ENCODE measurements at regions not wholly inside any gene's neighbourhood (a gene's known extent, or its start where the extent isn't known, plus 50 kb on each side); places are given as distances from the start of the nearest gene placed in this dataset.
"Not testable (repeated sequence)": the region's sequence is repeated elsewhere in the genome, so short reads cannot be mapped to it uniquely, and the experiment has no call there.

DNA sequence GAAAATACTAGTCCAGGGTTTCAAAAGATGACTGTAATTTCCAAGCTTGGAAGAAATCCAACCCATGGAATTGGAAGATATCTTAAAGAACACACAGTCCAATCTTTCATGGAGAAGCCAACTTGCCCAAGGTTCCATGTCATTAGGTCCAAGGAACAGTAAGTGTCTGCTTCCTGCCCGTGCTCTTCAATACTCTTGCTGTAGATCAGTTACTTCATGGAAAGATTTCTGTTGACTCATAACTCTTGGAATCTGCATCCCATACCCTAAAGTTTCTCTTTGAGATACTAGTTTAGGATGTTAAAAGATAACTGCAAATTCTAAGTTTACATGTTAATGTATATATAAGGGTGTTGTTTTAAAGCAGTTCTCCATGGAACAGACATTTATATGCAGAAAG lies 127.9 kb upstream of the SLC13A1 start:
- in situ Hi-C loops (cut with HindIII; ENCODE audit: low sequenced_read_pairs) = no loop called here

DNA sequence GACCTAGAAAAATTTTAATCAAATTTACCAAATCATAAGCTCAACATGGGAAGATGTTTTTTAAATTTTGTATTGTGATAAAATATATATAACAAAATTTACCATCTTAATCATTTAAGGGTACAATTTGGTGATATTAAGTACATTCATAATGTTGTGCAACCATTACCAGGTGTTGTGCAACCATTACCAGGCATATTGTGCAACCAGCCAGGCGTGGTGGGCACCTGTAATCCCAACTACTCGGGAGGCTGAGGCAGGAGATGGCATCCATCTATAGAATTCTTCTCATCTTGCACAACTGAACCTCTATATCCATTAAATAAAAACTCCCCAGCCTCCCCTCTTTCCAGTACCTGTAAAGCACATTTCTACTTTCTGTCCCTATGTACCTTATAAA lies 124.5 kb upstream of the SLC13A1 start:
- in situ Hi-C loops (cut with HindIII; ENCODE audit: low sequenced_read_pairs) = no loop called here

- in situ Hi-C loops (cut with HindIII; ENCODE audit: low sequenced_read_pairs) = no loop called here
These were observed 123.9 kb upstream of the SLC13A1 start for GRCh38 chr7:123323689-123324088.

DNA sequence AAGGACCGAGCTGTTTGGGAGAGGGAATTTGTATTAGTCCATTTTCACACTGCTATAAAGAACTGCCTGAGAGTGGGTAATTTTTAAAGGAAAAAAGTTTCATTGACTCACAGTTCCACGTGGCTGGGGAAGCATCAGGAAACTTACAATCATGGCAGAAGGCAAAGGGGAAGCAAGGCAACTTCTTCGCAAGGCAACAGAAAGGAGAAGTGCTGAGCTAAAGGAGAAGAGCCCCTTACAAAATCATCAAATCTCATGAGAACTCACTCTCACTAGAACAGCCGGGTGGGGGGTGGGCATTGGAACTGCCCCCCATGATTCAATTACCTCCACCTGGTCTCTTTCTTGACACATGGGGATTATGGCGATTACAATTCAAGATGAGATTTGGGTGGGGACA lies 121.8 kb upstream of the SLC13A1 start:
- in situ Hi-C loops (cut with HindIII; ENCODE audit: low sequenced_read_pairs) = not testable (repeated sequence)

- in situ Hi-C loops (cut with HindIII; ENCODE audit: low sequenced_read_pairs) = no loop called here
These were observed 120.1 kb upstream of the SLC13A1 start for GRCh38 chr7:123319911-123320310.

DNA sequence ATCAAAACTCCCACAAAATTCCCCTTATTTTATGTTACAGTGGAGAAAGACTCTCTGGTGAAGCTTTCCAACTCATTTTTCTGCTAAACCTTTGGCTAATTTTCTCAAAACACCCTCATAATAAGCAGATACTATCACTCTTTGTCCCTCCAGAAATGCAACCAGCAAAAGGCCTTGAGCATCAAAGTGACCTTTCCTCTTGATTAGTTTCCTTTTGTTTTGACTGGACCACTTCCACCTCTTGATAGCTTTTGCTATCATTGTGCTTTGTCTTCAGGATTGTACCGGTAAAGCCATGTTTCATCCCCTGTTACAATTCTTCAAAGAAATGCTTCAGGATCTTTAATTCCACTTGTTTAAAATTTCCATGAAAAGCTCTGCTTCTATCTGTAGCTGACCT lies 115.1 kb upstream of the SLC13A1 start:
- in situ Hi-C loops (cut with HindIII; ENCODE audit: low sequenced_read_pairs) = no loop called here

- in situ Hi-C loops (cut with HindIII; ENCODE audit: low sequenced_read_pairs) = no loop called here
These were observed 108.6 kb upstream of the SLC13A1 start for GRCh38 chr7:123308254-123308951.

DNA sequence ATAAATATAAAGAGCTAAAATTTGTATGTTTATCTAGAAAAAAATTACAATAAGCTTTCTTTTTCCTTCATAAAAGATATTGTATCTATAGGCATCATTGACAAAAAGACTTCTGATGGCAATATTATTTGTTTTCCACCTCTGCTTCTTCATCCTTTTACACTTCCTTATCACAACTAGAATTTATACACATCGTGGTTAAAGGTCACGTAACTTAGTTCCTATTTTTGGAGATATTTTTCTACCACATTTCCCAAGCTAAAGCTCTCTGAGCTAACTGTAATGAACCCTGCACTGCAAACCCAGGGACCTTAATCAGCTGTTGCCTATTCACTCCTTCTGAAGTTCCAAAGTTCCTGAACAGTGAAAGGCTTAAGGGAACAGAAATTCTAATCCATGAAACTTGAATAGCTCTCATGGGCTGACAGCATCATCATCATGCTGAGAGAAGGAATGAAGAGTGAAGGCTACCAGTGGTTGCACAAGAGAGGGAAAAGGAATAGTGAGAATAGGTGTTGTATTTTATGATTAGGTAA lies 106.1 kb upstream of the SLC13A1 start:
- in situ Hi-C loops (cut with HindIII; ENCODE audit: low sequenced_read_pairs) = no loop called here

DNA sequence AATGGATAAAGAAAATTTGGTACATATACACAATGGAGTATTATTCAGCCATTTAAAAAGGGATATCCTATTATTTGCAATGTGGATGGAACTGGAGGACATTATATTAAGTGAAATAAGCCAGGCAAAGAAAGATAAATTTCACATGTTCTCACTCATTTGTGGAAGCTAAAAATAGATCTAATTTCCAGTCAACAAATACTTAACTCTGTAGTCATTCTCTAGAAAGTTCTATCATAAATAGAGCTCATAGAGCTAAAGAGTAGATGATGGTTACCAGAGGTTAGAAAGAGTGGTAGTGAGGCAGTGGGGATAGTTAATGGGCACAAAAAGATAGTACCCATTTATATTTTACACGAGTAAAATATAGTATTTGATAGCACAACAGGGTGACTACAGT lies 104.2 kb upstream of the SLC13A1 start:
- in situ Hi-C loops (cut with HindIII; ENCODE audit: low sequenced_read_pairs) = no loop called here

DNA sequence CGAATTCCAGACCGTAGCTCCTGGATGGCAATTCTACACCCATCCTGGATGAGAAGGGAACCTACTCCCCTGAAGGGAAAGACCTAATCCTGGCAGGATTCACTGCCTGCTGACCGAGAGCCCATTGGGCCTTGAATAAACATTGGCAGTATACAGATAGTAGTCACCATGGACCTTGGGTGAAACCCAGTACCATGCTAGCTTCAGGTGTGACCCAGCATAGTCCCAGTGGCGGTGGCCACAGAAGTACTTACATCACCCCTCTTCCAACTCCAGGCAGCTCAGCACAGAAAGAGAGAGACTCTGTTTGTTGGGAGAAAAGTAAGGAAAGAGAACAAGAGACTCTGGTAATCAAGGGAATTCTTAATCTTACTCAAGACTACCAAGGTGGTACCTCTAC lies 97.2 kb upstream of the SLC13A1 start:
- in situ Hi-C loops (cut with HindIII; ENCODE audit: low sequenced_read_pairs) = no loop called here

DNA sequence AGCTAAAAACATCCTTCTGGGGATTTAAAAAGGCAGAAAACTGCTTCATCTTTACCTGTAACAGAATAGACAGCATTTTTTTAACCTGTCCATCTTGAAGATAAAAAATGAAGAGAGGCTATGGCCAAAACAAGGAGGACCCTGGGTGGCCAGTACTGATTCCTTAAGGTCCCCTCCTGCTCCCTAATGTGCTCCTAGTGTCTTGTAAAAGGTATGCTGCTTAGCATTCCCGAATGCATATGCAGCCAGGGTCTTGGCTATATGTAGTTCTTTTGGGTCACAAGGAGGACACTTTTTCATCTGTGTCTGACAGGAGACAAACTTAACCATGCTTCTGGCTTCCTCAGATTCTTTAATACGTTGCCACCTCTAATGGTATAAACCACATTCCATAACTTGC lies 93.9 kb upstream of the SLC13A1 start:
- in situ Hi-C loops (cut with HindIII; ENCODE audit: low sequenced_read_pairs) = no loop called here

DNA sequence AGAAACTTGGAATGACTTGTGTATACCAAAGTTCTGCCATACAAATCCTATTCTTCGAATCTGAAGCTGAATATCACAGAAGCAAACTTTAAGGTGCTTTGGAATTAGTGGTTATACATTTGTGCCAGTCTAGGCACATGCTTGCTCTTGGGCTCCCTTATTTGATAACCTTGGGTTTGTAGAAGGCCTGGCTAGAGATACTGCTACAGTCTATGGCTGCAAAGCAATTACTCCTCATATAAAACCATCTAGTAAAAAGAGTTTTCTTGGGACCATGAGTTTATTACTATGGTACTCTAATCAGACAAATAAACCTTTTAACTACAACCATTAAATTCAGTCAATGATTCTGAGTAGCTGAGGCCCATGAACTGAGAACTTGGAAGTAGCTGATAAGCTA lies 92.5 kb upstream of the SLC13A1 start:
- in situ Hi-C loops (cut with HindIII; ENCODE audit: low sequenced_read_pairs) = no loop called here

DNA sequence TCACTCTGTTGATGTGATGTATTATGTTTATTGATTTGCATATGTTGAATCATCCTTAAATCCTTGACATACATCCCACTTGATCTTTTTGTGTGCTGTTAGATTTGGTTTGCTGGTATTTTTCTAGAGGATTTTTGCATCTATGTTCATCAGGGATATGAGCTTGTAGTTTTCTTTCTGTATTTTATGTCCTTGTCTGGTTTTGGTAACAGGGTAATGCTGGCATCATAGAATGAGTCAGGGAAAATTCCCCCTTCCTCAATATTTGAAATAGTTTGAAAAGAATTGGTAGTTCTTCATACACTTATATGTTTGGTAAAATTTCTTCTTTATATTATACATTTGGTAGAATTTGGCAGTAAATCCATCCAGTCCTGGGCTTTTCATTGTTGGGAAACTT lies 89.4 kb upstream of the SLC13A1 start:
- in situ Hi-C loops (cut with HindIII; ENCODE audit: low sequenced_read_pairs) = no loop called here

GRCh38 chr7:123285076-123285700 lies 85.4 kb upstream of the SLC13A1 start:
- in situ Hi-C loops (cut with HindIII; ENCODE audit: low sequenced_read_pairs) = no loop called here

GRCh38 chr7:123283373-123283772 lies 83.6 kb upstream of the SLC13A1 start:
- in situ Hi-C loops (cut with HindIII; ENCODE audit: low sequenced_read_pairs) = no loop called here

- in situ Hi-C loops (cut with HindIII; ENCODE audit: low sequenced_read_pairs) = no loop called here
These were observed 82.4 kb upstream of the SLC13A1 start for GRCh38 chr7:123282181-123282580.

GRCh38 chr7:123279949-123280348 lies 80.2 kb upstream of the SLC13A1 start:
- in situ Hi-C loops (cut with HindIII; ENCODE audit: low sequenced_read_pairs) = no loop called here

- in situ Hi-C loops (cut with HindIII; ENCODE audit: low sequenced_read_pairs) = no loop called here
These were observed 75.4 kb upstream of the SLC13A1 start for GRCh38 chr7:123275036-123275753.

GRCh38 chr7:123273185-123273584 lies 73.4 kb upstream of the SLC13A1 start:
- in situ Hi-C loops (cut with HindIII; ENCODE audit: low sequenced_read_pairs) = no loop called here

DNA sequence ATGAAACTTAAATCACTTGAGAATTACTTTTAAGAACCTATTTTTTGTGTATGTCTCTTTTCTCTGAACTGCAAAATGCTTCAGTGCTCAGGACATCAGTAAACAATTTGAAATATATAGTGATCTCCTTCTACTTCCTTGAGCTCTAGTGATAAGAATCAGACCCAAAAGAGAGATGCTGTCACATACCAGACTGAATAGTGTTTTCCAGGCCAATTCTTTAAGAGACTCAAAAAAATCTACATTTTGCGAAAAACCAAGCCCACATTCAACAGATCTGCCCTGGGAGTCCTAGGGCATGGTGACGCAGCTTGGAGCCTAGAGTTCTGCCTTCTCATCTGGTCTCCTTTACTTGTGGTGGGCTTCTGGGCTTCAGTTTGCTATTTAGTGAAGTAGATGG lies 72.1 kb upstream of the SLC13A1 start:
- in situ Hi-C loops (cut with HindIII; ENCODE audit: low sequenced_read_pairs) = no loop called here

- in situ Hi-C loops (cut with HindIII; ENCODE audit: low sequenced_read_pairs) = no loop called here
These were observed 71.5 kb upstream of the SLC13A1 start for GRCh38 chr7:123271231-123271630.

DNA sequence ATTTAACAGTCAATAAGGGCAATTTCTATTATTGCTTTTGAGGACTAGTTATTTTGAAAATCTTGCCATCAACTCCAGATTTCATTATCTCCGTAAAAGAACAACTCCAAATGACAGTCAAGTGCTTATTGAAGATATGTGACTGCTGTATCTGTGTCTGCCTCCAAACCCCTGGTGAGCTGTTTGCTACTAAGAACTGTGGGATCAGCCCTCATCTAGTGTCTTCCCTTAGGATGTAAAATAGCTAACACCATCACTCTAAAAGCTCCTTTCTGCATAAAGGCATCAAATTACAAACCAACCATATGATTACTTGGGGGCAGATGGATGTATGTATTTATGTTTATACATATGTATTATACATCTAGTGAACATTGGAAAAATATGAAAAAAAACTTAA lies 70.8 kb upstream of the SLC13A1 start:
- in situ Hi-C loops (cut with HindIII; ENCODE audit: low sequenced_read_pairs) = no loop called here

Measured in DLD1 (cell line).